ENCODE measurements at regions not wholly inside any gene's neighbourhood (a gene's known extent, or its start where the extent isn't known, plus 50 kb on each side); places are given as distances from the start of the nearest gene placed in this dataset.

DNA sequence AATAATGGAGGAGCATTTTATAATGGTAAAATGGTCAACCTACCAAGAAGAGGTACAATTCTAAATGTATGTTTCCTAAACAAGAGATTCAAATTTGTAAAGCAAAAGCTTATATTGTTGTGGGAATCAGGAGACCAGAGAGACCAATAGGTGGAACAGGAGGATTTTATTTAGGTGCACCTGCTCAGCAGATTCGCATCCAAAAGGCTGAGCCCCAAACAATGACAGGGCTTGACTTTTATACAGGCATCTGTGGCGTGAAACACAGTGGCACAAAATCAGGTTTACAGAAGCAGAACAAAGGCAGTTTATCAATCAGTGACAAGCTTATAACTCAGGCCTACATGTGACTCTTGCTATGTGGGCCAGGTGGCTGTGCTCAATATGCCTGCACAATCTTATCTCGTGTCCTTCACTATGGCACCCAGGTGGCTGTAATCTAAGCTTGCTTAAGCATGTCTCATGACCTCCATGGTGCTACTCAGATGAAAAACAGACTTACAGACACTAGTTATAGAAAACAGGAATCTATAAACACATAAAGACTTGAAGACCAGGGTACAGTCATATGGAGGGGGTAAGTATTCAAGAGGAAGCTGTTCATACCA, 780.2 kb upstream of the CA10 start:
- Histone ChIP-seq H3K27ac (ENCODE audit: insufficient read depth in 1 of 2, low read depth in 1 of 2, low read length in 2 of 2, poor library complexity in 1 of 2, severe bottlenecking in 2 of 2) (no peak overlapping the region), H3K36me3 (ENCODE audit: control insufficient read depth in 4 of 4, insufficient read depth in 4 of 4, low read length in 3 of 4) (no peaks in the 10 kb centered on the region), H3K4me1 (ENCODE audit: control extremely low read depth in 1 of 4, control insufficient read depth in 4 of 4, insufficient read depth in 4 of 4, low read length in 3 of 4) (no peaks in the 10 kb centered on the region), H3K4me3 (ENCODE audit: control insufficient read depth in 1 of 7, extremely low read depth in 1 of 7, insufficient read depth in 4 of 7, low read depth in 2 of 7, low read length in 6 of 7) (no peak overlapping the region), H3K27me3 (replicated peaks in 2 of 5; ENCODE audit: control insufficient read depth in 4 of 5, insufficient read depth in 5 of 5, low read length in 4 of 5) (no peaks in the 10 kb centered on the region), H3K9me3 (ENCODE audit: control extremely low read depth in 1 of 5, control insufficient read depth in 4 of 5, insufficient read depth in 2 of 5, low read depth in 1 of 5, low read length in 4 of 5) (peaks cover 0 to 15% (median 2%) of the 10 kb centered on the region in 5 experiments)
- DNase-seq: no peak
- 92% methylated on average over 3 of the region's 3 CpGs for WGBS (ENCODE audit: insufficient coverage)
- ChIA-PET POLR2A (no interaction called here), CTCF (no interaction called here)

GRCh38 chr17:52930581-52930980, 772.1 kb upstream of the CA10 start:
- no peaks in the 10 kb centered on the region for H3K4me1 ChIP-seq (ENCODE audit: control extremely low read depth in 1 of 4, control insufficient read depth in 4 of 4, insufficient read depth in 4 of 4, low read length in 3 of 4)
- CTCF ChIA-PET: no interaction called here
- H3K27ac ChIP-seq (ENCODE audit: insufficient read depth in 1 of 2, low read depth in 1 of 2, low read length in 2 of 2, poor library complexity in 1 of 2, severe bottlenecking in 2 of 2): no peak overlapping the region
- H3K36me3 ChIP-seq (ENCODE audit: control insufficient read depth in 4 of 4, insufficient read depth in 4 of 4, low read length in 3 of 4): no peaks in the 10 kb centered on the region
- H3K27me3 ChIP-seq (replicated peaks in 2 of 5; ENCODE audit: control insufficient read depth in 4 of 5, insufficient read depth in 5 of 5, low read length in 4 of 5): no peaks in the 10 kb centered on the region
- no peaks in the 10 kb centered on the region for H3K9me3 ChIP-seq (ENCODE audit: control extremely low read depth in 1 of 5, control insufficient read depth in 4 of 5, insufficient read depth in 2 of 5, low read depth in 1 of 5, low read length in 4 of 5)
- no CpG with 5 or more reads among the region's 3 CpGs for WGBS (ENCODE audit: insufficient coverage)
- DNase-seq: no peak
- H3K4me3 ChIP-seq (ENCODE audit: control insufficient read depth in 1 of 7, extremely low read depth in 1 of 7, insufficient read depth in 4 of 7, low read depth in 2 of 7, low read length in 6 of 7): no peak overlapping the region
- POLR2A ChIA-PET: no interaction called here

DNA sequence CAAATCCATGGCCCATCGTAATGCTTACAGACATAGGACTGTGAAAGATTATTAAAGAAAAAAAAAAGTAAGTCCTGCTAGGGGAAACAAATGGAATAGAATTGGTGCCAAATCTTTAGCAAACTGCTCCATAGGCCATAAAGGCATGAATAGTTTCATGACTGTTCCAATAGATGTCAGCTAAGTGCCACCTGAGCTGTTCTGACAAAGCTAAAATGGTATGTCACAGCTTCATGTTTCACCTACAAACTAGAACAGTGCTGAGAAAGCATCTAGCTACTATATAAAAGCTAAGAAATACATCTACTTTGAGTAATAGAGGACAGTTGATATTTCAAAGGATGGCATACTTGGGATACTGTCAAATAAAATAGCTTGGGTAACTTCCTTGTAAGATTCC, 771.6 kb upstream of the CA10 start:
- Histone ChIP-seq H3K4me3 (ENCODE audit: control insufficient read depth in 1 of 7, extremely low read depth in 1 of 7, insufficient read depth in 4 of 7, low read depth in 2 of 7, low read length in 6 of 7) (no peak overlapping the region), H3K36me3 (ENCODE audit: control insufficient read depth in 4 of 4, insufficient read depth in 4 of 4, low read length in 3 of 4) (no peaks in the 10 kb centered on the region), H3K27me3 (replicated peaks in 2 of 5; ENCODE audit: control insufficient read depth in 4 of 5, insufficient read depth in 5 of 5, low read length in 4 of 5) (no peaks in the 10 kb centered on the region), H3K9me3 (ENCODE audit: control extremely low read depth in 1 of 5, control insufficient read depth in 4 of 5, insufficient read depth in 2 of 5, low read depth in 1 of 5, low read length in 4 of 5) (no peaks in the 10 kb centered on the region), H3K4me1 (ENCODE audit: control extremely low read depth in 1 of 4, control insufficient read depth in 4 of 4, insufficient read depth in 4 of 4, low read length in 3 of 4) (no peaks in the 10 kb centered on the region), H3K27ac (ENCODE audit: insufficient read depth in 1 of 2, low read depth in 1 of 2, low read length in 2 of 2, poor library complexity in 1 of 2, severe bottlenecking in 2 of 2) (no peak overlapping the region)
- no CpG with 5 or more reads among the region's 1 CpG for WGBS (ENCODE audit: insufficient coverage)
- CTCF ChIA-PET: no interaction called here
- DNase-seq: no peak
- POLR2A ChIA-PET: no interaction called here

DNA sequence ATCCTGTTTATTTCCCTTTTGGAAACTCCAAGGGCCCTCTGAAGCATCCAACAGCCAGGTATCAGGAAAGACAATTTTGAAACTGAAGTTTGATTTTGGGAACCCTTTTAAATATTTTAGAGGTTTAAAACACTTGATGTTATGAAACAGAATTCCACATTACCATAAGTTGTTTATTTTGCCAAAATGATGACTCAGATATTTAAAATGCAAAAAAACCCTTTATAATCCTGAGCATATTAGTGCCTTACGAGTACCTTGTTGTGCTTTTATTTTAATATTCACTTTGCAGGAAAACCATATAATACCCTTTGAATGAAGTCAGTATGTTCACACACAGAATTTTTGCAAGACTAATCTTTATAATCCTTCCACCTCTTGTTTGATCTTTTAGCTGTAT, 765.1 kb upstream of the CA10 start:
- ChIA-PET CTCF (no interaction called here), POLR2A (no interaction called here)
- WGBS (ENCODE audit: insufficient coverage): no CpG with 5 or more reads among the region's 1 CpG
- Histone ChIP-seq H3K4me1 (ENCODE audit: control extremely low read depth in 1 of 4, control insufficient read depth in 4 of 4, insufficient read depth in 4 of 4, low read length in 3 of 4) (no peaks in the 10 kb centered on the region), H3K4me3 (ENCODE audit: control insufficient read depth in 1 of 7, extremely low read depth in 1 of 7, insufficient read depth in 4 of 7, low read depth in 2 of 7, low read length in 6 of 7) (no peak overlapping the region), H3K9me3 (ENCODE audit: control extremely low read depth in 1 of 5, control insufficient read depth in 4 of 5, insufficient read depth in 2 of 5, low read depth in 1 of 5, low read length in 4 of 5) (peaks cover 0 to 1% (median 0%) of the 10 kb centered on the region in 5 experiments), H3K27ac (ENCODE audit: insufficient read depth in 1 of 2, low read depth in 1 of 2, low read length in 2 of 2, poor library complexity in 1 of 2, severe bottlenecking in 2 of 2) (no peak overlapping the region), H3K36me3 (ENCODE audit: control insufficient read depth in 4 of 4, insufficient read depth in 4 of 4, low read length in 3 of 4) (no peaks in the 10 kb centered on the region), H3K27me3 (replicated peaks in 2 of 5; ENCODE audit: control insufficient read depth in 4 of 5, insufficient read depth in 5 of 5, low read length in 4 of 5) (no peaks in the 10 kb centered on the region)
- no peak for DNase-seq

DNA sequence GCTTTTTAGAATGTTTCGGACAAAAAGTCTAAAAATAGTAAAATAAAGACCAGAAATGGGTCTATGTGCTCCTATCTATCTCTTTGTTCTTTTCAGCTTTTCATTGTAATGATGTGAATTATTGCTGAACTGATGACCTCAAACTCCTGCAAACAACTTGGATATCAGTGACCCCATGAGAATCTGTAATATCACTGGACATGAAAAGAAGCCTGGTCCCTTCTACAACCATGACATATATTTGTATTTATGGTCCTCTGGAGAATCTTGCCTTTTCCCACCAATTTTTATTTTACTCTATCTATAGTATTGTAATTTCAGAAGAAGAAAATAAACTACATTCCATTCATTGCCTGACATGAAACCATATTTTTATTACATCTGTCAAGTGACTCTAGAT, 740.7 kb upstream of the CA10 start:
- Histone ChIP-seq H3K27me3 (replicated peaks in 2 of 5; ENCODE audit: control insufficient read depth in 4 of 5, insufficient read depth in 5 of 5, low read length in 4 of 5) (no peaks in the 10 kb centered on the region), H3K4me1 (ENCODE audit: control extremely low read depth in 1 of 4, control insufficient read depth in 4 of 4, insufficient read depth in 4 of 4, low read length in 3 of 4) (no peaks in the 10 kb centered on the region), H3K27ac (ENCODE audit: insufficient read depth in 1 of 2, low read depth in 1 of 2, low read length in 2 of 2, poor library complexity in 1 of 2, severe bottlenecking in 2 of 2) (no peak overlapping the region), H3K9me3 (ENCODE audit: control extremely low read depth in 1 of 5, control insufficient read depth in 4 of 5, insufficient read depth in 2 of 5, low read depth in 1 of 5, low read length in 4 of 5) (no peaks in the 10 kb centered on the region), H3K36me3 (ENCODE audit: control insufficient read depth in 4 of 4, insufficient read depth in 4 of 4, low read length in 3 of 4) (no peaks in the 10 kb centered on the region), H3K4me3 (ENCODE audit: control insufficient read depth in 1 of 7, extremely low read depth in 1 of 7, insufficient read depth in 4 of 7, low read depth in 2 of 7, low read length in 6 of 7) (no peak overlapping the region)
- no CpG with 5 or more reads among the region's 1 CpG for WGBS (ENCODE audit: insufficient coverage)
- ChIA-PET CTCF (no interaction called here), POLR2A (no interaction called here)
- DNase-seq: no peak

- Histone ChIP-seq H3K27me3 (replicated peaks in 2 of 5; ENCODE audit: control insufficient read depth in 4 of 5, insufficient read depth in 5 of 5, low read length in 4 of 5) (no peaks in the 10 kb centered on the region), H3K4me1 (ENCODE audit: control extremely low read depth in 1 of 4, control insufficient read depth in 4 of 4, insufficient read depth in 4 of 4, low read length in 3 of 4) (no peaks in the 10 kb centered on the region), H3K9me3 (ENCODE audit: control extremely low read depth in 1 of 5, control insufficient read depth in 4 of 5, insufficient read depth in 2 of 5, low read depth in 1 of 5, low read length in 4 of 5) (no peaks in the 10 kb centered on the region), H3K27ac (ENCODE audit: insufficient read depth in 1 of 2, low read depth in 1 of 2, low read length in 2 of 2, poor library complexity in 1 of 2, severe bottlenecking in 2 of 2) (no peak overlapping the region), H3K4me3 (ENCODE audit: control insufficient read depth in 1 of 7, extremely low read depth in 1 of 7, insufficient read depth in 4 of 7, low read depth in 2 of 7, low read length in 6 of 7) (no peak overlapping the region), H3K36me3 (ENCODE audit: control insufficient read depth in 4 of 4, insufficient read depth in 4 of 4, low read length in 3 of 4) (no peaks in the 10 kb centered on the region)
- no peak for DNase-seq
- POLR2A ChIA-PET: no interaction called here
- 93% methylated on average over 2 of the region's 2 CpGs for WGBS (ENCODE audit: insufficient coverage)
- CTCF ChIA-PET: no interaction called here
Measured at GRCh38 chr17:52895272-52895671, 736.8 kb upstream of the CA10 start.

DNA sequence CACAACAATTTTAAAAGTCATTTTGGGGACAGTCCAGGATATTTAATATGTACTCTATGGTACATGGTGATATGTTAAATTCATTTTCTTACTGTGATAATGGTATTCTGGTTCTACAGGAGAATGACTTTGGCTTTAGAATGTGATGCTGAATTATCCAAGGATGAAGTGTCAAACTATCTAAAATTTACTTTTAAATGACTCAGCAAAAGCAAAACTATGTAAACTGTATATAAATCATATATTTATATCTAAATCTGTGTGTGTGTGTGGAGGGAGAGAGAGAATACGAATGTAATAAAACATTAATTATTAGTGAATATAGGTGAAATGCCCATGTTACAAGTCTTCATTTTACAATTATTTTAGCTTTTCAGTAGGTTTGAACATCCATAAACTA, 733.8 kb upstream of the CA10 start:
- no peak for DNase-seq
- H3K27ac ChIP-seq (ENCODE audit: insufficient read depth in 1 of 2, low read depth in 1 of 2, low read length in 2 of 2, poor library complexity in 1 of 2, severe bottlenecking in 2 of 2): no peak overlapping the region
- ChIA-PET POLR2A (no interaction called here), CTCF (no interaction called here)
- no peak overlapping the region for H3K4me3 ChIP-seq (ENCODE audit: control insufficient read depth in 1 of 7, extremely low read depth in 1 of 7, insufficient read depth in 4 of 7, low read depth in 2 of 7, low read length in 6 of 7)
- H3K9me3 ChIP-seq (ENCODE audit: control extremely low read depth in 1 of 5, control insufficient read depth in 4 of 5, insufficient read depth in 2 of 5, low read depth in 1 of 5, low read length in 4 of 5): no peaks in the 10 kb centered on the region
- H3K4me1 ChIP-seq (ENCODE audit: control extremely low read depth in 1 of 4, control insufficient read depth in 4 of 4, insufficient read depth in 4 of 4, low read length in 3 of 4): no peaks in the 10 kb centered on the region
- WGBS (ENCODE audit: insufficient coverage): no CpG with 5 or more reads among the region's 1 CpG
- H3K36me3 ChIP-seq (ENCODE audit: control insufficient read depth in 4 of 4, insufficient read depth in 4 of 4, low read length in 3 of 4): no peaks in the 10 kb centered on the region
- H3K27me3 ChIP-seq (replicated peaks in 2 of 5; ENCODE audit: control insufficient read depth in 4 of 5, insufficient read depth in 5 of 5, low read length in 4 of 5): no peaks in the 10 kb centered on the region
